Peyer's patch (tissue), 4 donors: ENCODE measurements at regions not wholly inside any gene's neighbourhood (a gene's known extent, or its start where the extent isn't known, plus 50 kb on each side); places are given as distances from the start of the nearest gene placed in this dataset.

Experiments
- DNase-seq, 3 donors: peaks; one replicate each; pipeline ENCODE4 v3.0.0-alpha.2; 2017 to 2019
- H3K27ac ChIP-seq, 4 donors: fragments of 200-600 bp; sonication (generic); one replicate each; pipeline ENCODE4 v1.5.1; 2016 to 2019
- H3K27me3 ChIP-seq, 2 donors: fragments of 200-600 bp; sonication (generic); one replicate each; pipeline ENCODE4 v1.5.1; 2019
- H3K36me3 ChIP-seq, 3 donors: fragments of 200-600 bp; sonication (generic); one replicate each; pipeline ENCODE4 v1.5.1; 2016 to 2019
- H3K4me1 ChIP-seq, 4 donors: fragments of 200-600 bp; sonication (generic); one replicate each; pipeline ENCODE4 v1.5.1; 2016 to 2019
- H3K4me3 ChIP-seq, 4 donors: fragments of 200-600 bp; sonication (generic); 1 replicate in 3 of 4; 2 replicates in 1 of 4; pipeline ENCODE4 v1.5.1; 2016 to 2019; ENCODE audit warnings: mild to moderate bottlenecking in 1 of 4
- H3K9me3 ChIP-seq, 4 donors: fragments of 200-600 bp; sonication (generic); one replicate each; pipeline ENCODE4 v1.5.1; 2016 to 2019; ENCODE audit warnings: mild to moderate bottlenecking in 1 of 4
- CTCF ChIP-seq, 6 experiments: fragments of 450-650 bp in 4 of 6; fragments of 200-600 bp in 2 of 6; sonication (generic) in 1 of 6; IDR thresholded peaks; one replicate each; pipeline ENCODE4 v1.5.1; 2017 to 2019; ENCODE audit warnings: antibody characterized with exemption in 6 of 6, mild to moderate bottlenecking in 3 of 6, moderate library complexity in 1 of 6
- POLR2A ChIP-seq, 2 donors: fragments of 450-650 bp; IDR thresholded peaks; one replicate each; pipeline ENCODE4 v1.5.1; 2017; ENCODE audit warnings: antibody characterized with exemption in 2 of 2, mild to moderate bottlenecking in 2 of 2, moderate library complexity in 2 of 2

GRCh38 chr4:177687117-177687516 is 244.9 kb upstream of the AGA start:
- Histone ChIP-seq H3K4me3 (no peak overlapping the region), H3K36me3 (no peaks in the 10 kb centered on the region), H3K4me1 (no peaks in the 10 kb centered on the region), H3K27me3 (no peaks in the 10 kb centered on the region), H3K9me3 (no peaks in the 10 kb centered on the region), H3K27ac (no peak overlapping the region)
- no peak for TF ChIP-seq CTCF (IDR thresholded peaks at IDR 0.05)
- TF ChIP-seq POLR2A (IDR thresholded peaks at IDR 0.05) = no peak
- no peak for DNase-seq

GRCh38 chr4:177692907-177693306 is 250.7 kb upstream of the AGA start:
- no peaks in the 10 kb centered on the region for H3K4me1 ChIP-seq
- H3K27ac ChIP-seq = no peak overlapping the region
- no peak for DNase-seq
- no peak overlapping the region for H3K4me3 ChIP-seq
- no peaks in the 10 kb centered on the region for H3K9me3 ChIP-seq
- no peaks in the 10 kb centered on the region for H3K27me3 ChIP-seq
- no peaks in the 10 kb centered on the region for H3K36me3 ChIP-seq
- no peak for TF ChIP-seq CTCF (IDR thresholded peaks at IDR 0.05)
- TF ChIP-seq POLR2A (IDR thresholded peaks at IDR 0.05) = no peak

GRCh38 chr4:177696438-177696966 is 254.3 kb upstream of the AGA start:
- no peak for DNase-seq
- no peaks in the 10 kb centered on the region for H3K27me3 ChIP-seq
- TF ChIP-seq CTCF (IDR thresholded peaks at IDR 0.05) = no peak
- no peak for TF ChIP-seq POLR2A (IDR thresholded peaks at IDR 0.05)
- no peaks in the 10 kb centered on the region for H3K9me3 ChIP-seq
- no peak overlapping the region for H3K4me3 ChIP-seq
- no peaks in the 10 kb centered on the region for H3K4me1 ChIP-seq
- H3K27ac ChIP-seq = no peak overlapping the region
- no peaks in the 10 kb centered on the region for H3K36me3 ChIP-seq

- Histone ChIP-seq H3K27me3 (no peaks in the 10 kb centered on the region), H3K27ac (no peak overlapping the region), H3K36me3 (no peaks in the 10 kb centered on the region), H3K9me3 (no peaks in the 10 kb centered on the region), H3K4me3 (no peak overlapping the region), H3K4me1 (no peaks in the 10 kb centered on the region)
- TF ChIP-seq POLR2A (IDR thresholded peaks at IDR 0.05) = no peak
- no peak for TF ChIP-seq CTCF (IDR thresholded peaks at IDR 0.05)
- DNase-seq = no peak
These were observed 257.4 kb upstream of the AGA start for GRCh38 chr4:177699365-177700213.

- H3K4me1 ChIP-seq = no peaks in the 10 kb centered on the region
- H3K4me3 ChIP-seq = no peak overlapping the region
- no peaks in the 10 kb centered on the region for H3K9me3 ChIP-seq
- no peak overlapping the region for H3K27ac ChIP-seq
- no peaks in the 10 kb centered on the region for H3K27me3 ChIP-seq
- TF ChIP-seq POLR2A (IDR thresholded peaks at IDR 0.05) (no peak), CTCF (IDR thresholded peaks at IDR 0.05) (no peak)
- DNase-seq = no peak
- H3K36me3 ChIP-seq = no peaks in the 10 kb centered on the region
These were observed 264.7 kb upstream of the AGA start for GRCh38 chr4:177706916-177707315.
